Endothelial cell of hepatic sinusoid (primary cell): ENCODE measurements at regions not wholly inside any gene's neighbourhood (a gene's known extent, or its start where the extent isn't known, plus 50 kb on each side); places are given as distances from the start of the nearest gene placed in this dataset.

Experiments used
- in situ Hi-C: cut with HindIII; loops from 2 replicates; pipeline ENCODE4 v1.10.0; 2017; ENCODE audit warnings: low sequenced_read_pairs

DNA sequence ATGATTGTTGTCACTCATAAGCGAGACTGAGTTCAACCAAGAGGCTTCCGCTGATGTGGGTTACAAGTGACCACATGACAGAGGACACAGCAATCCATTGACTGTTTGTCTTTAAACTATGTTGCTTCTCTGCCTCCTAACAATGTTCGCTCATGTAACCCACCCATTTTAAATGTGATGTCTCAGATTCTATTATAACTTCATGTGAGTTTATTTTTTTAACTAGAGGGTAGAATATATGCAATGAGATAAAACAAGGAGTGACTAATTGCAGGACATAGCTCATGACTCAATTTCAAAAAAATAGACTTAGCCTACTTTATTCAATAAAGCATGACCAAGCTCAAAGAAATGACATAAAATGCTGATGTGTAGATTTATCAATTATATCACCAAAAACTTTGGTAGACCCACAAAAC lies 119.2 kb upstream of the SASH1 start:
- in situ Hi-C loops: no loop called here

DNA sequence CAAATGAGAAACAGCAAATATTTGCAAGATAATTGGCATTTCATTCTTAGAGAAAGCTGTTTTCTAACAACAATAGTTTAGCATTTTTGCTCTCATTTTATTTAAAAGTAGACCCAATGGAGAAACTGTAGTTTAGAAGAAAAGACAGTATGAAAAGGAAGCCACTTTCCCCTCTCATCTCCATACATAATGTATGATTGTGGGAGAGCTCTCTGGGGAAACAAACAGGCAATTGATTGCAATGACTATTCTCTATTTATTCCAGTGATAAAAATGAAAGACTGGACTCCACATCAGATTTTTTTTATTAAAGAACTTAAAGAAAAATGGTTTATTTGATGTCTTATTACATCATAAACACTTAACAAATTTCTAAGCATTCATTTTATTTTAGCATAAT lies 116.8 kb upstream of the SASH1 start:
- in situ Hi-C loops: no loop called here

DNA sequence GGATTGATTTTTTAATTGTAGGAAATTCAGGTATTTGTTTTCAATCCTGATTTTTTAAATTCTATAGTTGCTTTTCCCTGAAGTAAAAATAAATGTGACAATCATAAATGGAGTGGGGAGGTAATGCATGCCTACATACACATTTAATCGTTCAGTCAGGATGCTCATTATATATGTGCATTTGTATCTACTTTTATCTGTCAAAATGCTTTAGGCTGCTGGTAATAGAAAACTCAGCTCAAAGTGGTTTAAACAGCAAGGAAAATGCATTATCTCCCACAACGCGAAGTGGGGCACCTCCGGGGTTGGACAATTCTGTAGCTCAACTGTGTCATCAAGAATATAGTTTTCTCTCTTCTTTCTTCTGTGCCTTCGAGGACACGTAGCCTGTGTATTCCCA lies 116.4 kb upstream of the SASH1 start:
- in situ Hi-C loops: no loop called here

DNA sequence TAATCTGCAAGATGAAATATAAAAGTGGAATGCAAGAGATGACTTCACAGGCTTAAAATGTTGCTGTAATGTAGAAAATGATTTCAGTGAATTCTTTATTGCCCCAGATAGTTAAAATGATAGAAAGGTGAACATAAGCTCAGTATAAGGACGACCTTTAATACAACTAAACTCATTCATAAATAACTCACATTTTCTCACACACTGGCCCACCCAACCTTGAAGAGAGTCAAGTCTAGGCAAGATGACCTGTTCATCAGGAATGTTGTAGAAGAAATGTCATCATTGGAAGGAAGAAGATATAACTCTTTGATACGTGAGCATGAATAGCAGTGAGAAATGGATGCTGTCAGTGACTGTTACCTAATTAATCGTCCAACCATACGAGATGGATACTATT lies 111.1 kb upstream of the SASH1 start:
- in situ Hi-C loops: no loop called here

DNA sequence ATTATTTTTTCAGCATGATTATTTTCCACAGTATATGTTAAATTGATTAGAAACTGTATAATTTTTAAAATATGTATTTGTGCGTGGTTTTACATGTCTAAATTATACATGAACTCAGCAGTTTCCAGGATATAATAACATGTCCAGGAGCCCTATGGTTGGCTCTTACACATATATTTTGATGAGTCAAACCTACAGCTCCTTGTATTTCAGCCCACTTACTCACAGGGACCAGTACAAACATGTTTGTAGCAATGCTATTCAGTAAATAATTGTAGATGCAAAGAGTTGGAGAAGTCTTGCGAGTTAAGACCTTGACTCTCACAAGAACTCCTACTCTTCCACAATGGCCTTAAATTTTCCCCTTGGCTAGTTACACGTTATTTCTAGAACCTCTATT lies 107.2 kb upstream of the SASH1 start:
- in situ Hi-C loops: no loop called here

DNA sequence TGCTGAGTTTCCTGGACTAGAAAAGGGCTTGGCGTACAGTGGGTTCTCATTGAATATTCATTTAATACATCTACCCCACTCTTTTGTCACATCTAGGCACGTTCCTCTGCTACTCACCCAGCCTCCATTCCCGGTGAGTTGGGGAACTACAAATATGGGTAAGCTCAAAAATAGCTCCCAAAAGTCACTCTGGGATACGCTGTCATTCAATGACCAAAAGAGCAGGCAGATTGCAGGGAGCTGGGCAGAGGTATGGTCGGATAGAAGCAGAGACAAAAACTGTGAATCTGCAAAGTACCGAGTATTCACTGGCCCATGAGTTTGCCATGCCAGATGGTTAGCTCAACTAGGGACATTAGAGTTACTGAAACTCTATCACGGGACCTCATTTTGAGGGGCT lies 103.9 kb upstream of the SASH1 start:
- in situ Hi-C loops: no loop called here

DNA sequence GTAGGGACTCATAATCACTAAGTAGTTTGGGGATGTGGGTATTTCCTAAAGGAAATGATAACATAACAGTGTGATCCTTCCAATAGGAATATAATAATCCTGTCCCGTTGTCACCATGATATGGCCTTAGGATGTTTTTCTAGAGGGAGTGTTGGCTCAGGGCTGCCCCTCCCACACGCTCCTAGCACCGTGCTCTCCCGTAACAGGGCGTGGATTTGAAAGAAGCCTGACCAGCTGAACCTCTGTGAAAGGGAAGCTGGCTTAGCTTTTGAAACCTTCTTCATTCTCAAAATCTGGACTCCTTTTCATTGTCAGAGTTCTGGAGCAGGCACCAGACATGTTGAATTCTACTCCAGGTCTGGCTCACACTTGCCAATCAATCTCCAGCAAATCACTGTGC lies 103.4 kb upstream of the SASH1 start:
- in situ Hi-C loops: no loop called here

DNA sequence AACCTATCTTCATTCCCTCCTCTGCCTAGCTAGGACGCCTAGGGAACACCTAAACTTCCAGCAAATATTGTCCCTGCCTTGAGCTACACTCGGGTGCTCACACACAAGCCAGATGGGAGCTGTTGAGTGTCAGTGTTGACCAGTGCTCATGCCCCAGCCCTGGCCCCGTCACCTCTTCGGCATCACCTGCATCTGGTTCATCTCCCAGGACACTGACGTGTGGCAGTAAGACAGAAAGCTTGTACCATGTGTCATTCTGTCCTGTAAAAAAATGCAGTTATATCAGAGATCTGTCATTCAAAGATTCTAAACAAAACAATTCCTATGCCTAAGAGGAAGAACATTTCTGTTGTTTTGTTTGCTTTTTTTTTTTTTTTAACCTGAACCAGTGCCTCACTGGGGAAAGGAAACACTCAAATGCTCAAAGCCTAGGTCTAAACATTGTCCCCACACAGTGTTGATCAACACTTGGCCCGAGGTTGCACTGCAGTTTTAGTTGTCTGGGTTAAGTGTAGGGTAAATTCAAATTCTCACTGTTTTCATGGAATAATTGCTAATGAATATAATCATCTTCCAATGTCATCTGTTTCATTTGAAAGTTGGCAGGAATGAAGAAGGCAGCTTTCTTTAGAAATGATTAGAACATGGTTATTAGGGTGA lies 102.7 kb upstream of the SASH1 start:
- in situ Hi-C loops: no loop called here

DNA sequence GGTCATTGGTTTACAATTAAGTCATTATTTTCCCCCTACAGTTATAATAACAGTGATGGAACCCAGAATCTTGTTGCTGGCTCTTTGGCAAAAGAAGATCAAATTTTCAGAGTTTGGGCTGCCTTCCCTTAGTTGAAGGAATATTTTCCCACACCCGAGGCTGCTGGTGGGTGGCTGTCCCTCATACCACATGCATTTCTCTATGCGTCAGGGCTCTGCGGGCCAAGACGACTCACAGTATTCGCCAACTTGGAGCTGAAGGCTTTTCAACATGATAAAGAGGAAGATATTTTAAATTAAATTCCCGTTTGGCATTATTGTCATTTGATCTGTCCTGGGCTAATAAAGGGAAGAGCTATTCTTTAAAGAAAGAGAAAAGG lies 102.2 kb upstream of the SASH1 start:
- in situ Hi-C loops: no loop called here

DNA sequence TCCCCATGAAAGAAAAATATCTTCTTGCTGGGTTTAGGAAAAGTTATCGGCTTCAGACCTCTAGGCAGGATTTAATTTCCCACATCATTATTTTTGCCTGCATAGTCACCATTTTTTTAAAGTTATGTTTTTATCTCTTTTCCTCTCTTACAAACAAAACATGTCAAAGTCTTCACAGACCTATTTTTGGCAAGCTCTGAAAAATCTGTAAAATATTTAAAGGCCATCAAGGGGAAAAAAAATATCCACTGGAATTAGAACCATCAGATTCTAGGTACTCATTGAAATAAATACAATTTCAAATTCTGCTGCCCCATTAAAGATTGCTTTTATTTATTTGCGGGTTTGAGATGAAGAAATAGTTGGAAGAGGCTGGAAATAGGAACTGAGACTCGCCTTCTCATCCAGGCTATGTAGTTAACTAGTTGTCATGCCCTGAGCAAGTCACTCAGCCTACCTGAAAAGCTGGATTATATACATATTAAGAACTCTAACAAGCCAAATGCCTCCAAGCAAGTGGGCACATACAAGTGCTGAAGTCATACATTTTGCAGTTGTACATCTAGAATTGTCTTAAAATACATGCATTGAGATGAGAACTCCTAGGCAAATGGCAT lies 101.7 kb upstream of the SASH1 start:
- in situ Hi-C loops: no loop called here

DNA sequence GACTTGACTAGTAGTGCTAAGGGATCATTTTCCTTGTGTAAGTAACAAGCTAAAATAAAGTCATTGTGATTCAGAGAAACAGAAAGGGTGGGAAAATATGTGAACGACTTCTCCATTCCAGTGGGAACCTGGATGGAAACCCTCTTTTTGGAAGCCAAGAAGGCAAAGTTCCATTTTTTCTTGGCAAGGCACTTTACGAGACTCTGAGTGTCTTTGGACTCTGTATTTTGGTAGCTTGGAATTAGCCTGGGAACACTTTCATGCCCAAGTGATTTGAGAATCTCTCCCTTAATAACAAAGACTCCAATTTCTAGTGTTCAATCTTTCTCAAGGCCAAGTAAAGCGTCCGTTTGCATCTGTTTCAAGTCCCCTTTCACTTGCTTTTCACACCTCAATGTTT lies 100.5 kb upstream of the SASH1 start:
- in situ Hi-C loops: no loop called here

DNA sequence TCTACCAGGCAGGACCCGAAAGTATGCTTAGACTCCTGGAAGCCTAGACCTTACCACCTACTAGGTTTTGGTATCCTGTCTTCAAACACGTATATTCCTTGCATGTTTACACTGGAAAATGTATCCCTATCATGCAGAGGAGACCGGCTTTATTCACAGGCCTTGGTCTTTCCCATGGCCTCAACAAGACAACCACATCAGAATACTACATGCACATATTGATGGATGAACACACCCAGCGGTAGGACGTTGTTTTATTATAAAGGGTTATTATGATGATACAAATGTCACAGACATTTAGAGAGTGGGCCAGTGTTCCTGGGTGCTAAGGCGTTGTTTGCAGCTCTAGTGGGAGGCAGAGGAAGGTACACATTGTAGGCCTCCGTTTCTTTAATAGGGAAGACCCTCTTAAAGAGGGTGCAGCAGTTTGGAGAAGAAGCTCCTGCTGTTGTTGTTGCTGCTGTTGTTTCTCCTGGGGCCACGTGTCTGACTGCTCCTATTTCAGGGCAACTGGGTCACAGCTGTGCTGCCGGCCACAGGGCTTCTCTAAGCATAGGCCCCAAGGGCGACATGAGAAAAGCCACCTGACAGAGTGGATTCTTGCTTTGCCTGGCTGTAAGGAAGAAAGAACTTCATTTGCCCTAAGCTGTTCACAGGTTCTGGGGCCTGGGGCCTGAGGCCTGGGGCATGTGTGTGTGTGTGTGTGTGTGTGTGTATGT lies 98.3 kb upstream of the SASH1 start:
- in situ Hi-C loops: no loop called here

DNA sequence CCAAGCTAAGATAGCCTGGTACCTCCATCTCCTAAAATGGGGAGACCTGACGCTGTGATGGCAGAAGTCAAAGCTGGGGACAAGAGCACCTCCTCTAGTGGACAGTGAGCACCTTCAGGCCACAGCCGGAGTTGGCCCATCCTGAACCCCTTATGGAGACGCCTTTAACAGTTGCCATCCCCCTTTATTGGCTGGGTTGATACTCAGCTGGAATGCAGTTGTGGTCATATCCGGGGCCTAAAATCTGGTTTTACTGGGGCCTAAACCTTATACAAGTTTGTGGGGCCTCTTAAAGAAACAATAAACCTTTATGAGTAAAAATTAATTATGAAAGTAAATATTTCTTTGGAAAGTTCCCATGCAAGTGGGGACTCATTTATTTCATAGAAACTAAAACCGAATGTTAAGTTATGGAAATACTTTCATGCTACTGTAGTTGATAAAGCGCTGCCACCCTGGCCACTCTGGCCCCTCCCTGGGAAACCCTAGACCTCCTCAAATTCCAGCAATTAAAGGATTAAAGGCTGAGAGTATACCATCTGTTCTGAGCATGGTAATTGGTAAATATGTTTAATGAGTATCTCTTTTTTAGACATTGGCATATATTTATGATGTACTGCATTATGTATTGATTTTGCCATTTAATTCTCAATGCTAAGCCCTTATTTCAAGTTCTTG lies 95.1 kb upstream of the SASH1 start:
- in situ Hi-C loops: no loop called here

DNA sequence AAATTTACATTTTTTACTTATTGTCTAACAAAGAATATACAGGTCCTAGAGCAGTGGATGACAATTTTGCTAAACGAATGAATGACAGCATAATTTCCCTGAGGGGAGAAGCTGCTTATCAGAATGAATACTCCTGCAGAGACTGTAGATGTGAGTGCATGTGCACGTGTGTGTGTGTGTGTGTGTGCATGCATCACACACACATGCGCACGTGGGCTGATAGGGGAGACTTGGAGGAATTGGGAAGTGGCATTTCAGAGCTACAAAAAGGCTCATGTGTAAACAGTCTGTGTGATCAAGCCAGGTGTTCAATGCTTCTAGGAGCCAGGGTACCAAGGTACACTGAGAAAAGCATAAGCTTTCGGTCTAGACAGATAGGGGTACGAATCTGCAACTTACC lies 93.5 kb upstream of the SASH1 start:
- in situ Hi-C loops: no loop called here

DNA sequence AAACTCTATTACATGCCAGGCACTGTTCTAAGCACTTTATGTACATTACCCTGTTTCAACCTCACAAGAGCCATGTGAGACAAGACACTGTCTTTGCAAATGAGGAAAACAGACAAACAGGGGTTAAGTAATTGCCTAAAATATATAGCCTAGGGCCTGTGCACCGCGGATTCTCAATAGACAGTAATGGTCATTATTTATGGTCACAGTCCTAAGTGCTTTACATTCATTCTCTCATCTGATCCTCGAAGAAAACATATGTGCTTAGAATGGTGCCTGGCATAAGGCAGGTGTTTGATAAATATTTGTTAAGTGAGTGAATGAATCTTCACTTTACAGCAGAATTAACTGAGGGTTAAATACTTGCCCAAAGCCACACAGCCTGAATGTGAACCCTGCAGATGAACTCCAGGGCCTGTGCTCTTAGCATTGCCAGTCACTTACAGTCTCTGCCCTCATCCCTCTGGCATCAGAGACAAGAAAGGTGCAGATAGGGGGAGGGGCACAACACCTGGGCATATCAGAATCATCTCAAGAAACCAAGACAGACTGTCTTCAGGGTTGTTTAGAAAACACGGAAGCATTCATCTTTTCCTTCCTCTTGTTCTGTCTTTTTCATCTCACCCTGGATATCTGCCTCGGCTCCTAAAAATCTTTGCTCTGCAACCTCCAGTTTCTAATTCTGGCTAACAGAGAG lies 92.8 kb upstream of the SASH1 start:
- in situ Hi-C loops: no loop called here

DNA sequence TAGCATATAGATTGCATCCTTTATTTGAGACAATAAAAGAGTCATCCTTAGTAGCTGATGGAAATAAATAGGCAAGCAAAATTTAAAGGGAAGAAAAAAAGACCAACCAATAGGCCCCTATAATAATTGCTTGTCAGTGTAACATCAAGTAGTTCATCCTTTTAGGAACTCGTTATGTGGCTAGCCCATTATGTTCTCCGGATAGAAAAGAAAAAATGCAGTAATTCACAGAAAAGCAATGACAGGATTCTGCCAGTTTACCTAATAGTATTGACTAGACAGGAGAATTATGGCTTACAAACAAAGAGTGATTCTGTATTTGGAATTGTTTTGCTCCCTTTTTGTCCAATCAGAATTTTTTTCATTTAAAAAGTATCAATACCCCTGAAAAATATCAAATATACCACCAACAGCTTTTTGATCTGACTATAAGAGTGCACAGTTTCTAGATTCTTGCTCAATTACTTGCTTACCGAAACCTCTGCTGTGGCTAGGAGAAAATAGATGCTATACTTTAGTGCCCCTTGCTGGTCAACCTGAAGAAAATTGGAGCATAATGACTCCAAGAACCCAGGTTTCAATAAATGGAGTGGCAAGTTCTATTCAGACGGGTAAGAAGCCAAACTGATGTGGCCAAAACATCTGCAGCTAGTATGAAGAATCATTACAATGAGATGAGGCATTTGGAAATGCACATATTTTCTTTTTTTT lies 91.5 kb upstream of the SASH1 start:
- in situ Hi-C loops: no loop called here

DNA sequence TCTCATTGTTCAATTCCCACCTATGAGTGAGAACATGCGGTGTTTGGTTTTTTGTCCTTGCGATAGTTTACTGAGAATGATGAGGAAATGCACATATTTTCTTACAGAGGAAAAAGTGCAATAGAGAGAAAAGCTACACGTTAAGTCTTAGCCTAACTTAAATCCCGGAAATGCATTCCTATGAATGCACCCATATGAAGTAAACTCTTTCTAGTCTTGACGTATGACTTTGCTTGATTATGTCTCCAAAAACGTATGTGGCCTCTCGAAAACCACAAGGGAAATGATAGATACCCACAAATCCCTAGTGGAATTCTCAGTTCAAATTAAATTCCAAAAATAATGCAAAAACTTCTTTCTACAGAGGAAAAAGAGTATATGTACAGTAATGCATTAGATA lies 90.7 kb upstream of the SASH1 start:
- in situ Hi-C loops: no loop called here

DNA sequence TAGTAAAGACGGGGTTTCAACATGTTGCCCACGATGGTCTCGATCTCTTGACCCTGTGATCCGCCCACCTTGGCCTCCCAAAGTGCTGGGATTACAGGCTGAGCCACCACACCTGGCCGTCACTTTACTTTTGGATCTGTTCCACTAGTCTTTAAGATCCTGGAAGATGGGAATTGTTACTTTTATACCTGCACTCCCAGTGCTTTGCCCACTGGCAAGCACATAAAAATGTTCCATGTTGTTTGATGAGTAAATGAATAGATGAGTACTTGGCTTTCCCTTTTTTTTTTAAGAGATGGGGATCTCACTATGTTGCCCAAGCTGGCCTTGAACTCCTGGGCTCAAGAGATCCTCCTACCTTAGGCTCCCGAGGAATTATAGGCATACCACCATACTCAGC lies 84.8 kb upstream of the SASH1 start:
- in situ Hi-C loops: no loop called here

DNA sequence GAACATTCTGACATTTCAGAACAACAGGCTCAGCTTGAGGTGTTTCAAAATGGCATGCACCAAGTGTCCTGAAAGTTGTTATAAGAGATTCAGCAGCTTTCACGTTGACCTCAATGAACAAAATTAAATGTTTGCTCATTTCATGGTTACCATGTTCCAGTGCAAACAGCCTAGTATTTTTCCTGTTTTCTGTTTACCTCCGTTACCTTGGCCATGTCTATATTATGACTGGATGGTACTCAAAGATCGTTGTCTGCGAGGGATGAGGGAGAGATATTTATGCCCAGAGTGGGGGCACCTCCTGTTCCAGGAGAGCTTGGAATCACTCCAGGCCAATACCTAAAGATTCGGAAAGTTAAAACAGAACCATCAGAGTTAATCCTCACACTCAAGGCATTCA lies 83.8 kb upstream of the SASH1 start:
- in situ Hi-C loops: no loop called here

DNA sequence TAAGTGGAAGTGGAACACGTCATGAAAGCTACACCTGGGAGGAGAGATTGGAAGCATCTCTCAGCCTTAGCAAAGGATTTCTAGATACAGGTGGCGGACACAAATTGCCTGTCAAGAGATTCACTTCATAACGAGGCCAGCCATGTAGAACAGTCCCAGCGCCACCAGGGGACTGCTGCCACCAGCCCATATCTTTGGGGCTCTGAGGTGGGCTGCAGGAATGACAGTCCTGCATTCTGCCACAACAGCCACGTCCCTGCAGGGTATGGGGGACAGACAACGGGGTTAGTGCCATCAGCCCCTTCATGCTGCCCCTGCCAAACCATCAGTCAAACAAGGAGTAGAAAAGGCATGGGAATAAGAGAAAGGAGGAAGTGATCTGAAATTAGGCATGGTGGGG lies 81.2 kb upstream of the SASH1 start:
- in situ Hi-C loops: loop anchor here (5.0 to 10.0 kb wide), 3 partner anchors 51 to 263 kb away; no protein-coding TSS in a partner anchor

DNA sequence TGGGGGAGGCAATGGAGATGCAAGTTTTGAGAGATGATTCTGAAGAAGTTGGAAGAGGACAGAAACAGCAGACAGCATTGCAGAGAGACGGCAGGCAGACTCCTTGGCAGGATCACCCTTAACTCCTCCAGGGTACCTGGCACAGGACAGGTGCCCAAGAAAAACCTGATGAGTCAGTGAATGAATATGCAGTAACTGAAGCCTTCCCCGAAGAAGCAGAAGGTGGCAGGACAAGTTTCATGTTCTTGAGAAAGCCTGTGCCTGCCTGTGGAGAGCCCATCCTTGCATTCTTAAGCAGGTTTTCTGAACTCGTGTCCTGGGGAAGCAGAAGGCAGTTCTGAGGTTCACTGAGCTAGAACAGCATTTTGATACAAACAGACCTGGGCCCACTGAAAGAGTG lies 79.6 kb upstream of the SASH1 start:
- in situ Hi-C loops: loop anchor here (5.0 to 10.0 kb wide), 3 partner anchors 49 to 262 kb away; no protein-coding TSS in a partner anchor
